GM18951 (cell line): ENCODE measurements at regions not wholly inside any gene's neighbourhood (a gene's known extent, or its start where the extent isn't known, plus 50 kb on each side); places are given as distances from the start of the nearest gene placed in this dataset.

ENCODE experiments used
- POLR2A ChIP-seq: IDR thresholded peaks from 4 replicates; pipeline ENCODE4 v1.6.1; 2011; ENCODE audit warnings: mild to moderate bottlenecking; ENCODE audit not compliant: insufficient read length, insufficient read depth; ENCODE audit errors: extremely low read depth
- in situ Hi-C: fragments of 300-500 bp; cut with MboI; formaldehyde crosslinking; loops from one replicate; pipeline ENCODE4 v1.12.0; 2022; ENCODE audit warnings: low sequenced_read_pairs, mixed read lengths, inconsistent platforms; ENCODE audit not compliant: unreplicated experiment

DNA sequence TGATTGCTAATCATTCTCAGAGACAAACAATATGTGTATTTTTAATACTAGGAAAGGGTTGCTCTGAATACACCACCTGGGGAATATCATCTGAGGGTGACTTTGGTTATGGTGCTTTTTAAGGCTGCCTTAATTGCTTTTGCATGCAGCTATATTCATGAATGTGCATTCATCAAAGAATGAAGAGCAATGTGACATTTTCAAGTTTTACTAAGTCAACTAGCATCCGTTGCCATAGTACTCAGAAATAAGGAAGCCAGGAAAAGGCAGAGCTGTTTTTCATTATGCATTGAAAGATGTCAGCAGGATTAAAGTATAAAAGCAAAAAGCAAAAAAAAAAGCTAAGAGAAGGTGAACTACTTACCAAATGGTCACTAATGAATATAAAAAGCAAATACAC, 67.4 kb upstream of the PCDH18 start:
- in situ Hi-C loops, result no loop called here
- no peak for TF ChIP-seq POLR2A

DNA sequence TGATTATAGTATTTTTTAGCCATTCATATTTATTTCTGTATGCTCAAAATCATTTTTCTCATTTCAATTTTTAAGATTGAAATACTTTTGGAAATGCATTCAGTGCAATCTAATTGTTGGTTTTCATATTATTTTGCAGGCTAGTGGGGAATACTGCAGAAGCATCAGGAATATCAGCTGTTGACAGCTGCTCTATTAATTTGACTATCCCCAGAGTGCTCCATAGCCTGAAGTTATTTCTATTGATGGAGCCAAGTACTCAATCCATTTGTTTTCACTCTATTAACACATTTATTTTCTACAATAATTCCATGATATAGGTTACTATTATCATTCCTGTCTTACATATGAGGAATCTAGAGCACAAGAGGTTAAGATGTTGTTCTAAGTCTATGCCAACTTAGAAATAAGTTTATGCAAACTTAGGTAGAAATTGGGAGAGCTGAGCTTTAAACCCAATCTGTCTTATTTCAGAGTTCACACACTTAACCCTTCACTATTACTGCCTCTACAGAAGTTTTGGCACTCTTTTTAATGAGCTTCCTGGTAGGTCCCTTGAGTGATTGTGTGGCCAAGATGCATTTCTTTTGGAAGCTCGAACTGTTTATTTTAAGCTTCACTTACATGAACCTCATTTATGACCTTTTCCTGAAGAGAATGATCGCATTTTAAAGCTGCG, 65.6 kb upstream of the PCDH18 start:
- in situ Hi-C loops, result no loop called here

DNA sequence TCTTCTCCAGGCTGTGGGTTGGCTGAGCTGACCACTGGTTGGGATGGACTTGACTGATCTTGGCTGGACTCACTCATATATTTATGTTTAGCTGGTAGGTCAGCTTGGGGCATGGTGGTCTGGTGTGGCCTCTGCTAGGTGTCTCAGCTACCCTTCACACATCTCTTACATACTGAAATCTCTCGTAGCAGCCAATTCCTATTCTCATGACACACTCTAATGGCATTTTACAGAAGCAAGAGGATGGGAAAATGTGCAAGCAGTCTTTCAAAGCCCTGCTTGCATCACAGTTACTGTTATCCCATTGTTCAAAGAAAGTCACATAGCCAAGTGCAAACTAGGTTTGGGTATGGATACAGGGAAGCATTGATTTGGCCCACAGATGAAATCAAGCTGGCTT, 55.5 kb upstream of the PCDH18 start:
- in situ Hi-C loops, result no loop called here

More for the DNA sequence above, 65.6 kb upstream of the PCDH18 start:
- no peak for TF ChIP-seq POLR2A

DNA sequence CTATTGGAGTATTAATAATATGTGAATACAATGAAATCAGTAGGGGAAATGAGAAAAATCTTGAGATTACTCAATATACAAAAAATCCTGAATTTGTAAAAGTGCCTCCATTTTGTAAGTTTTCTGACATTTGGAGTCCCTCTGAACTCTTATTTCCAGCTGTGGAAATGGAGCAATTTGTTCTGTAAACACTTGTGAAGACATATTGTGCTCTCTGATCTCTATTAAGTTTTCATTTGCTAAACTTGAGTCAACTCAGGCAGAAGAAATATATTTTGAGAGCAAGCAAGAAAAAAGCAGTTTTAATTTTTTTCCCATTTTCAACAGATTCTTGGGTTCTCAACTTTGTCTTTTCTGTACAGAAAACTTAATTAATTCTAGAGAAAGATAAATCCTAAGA, 51.4 kb upstream of the PCDH18 start:
- no peak for TF ChIP-seq POLR2A
- in situ Hi-C loops, result no loop called here

More for the DNA sequence above, 55.5 kb upstream of the PCDH18 start:
- TF ChIP-seq POLR2A, result no peak
